Mammary epithelial cell (primary cell): ENCODE measurements at regions not wholly inside any gene's neighbourhood (a gene's known extent, or its start where the extent isn't known, plus 50 kb on each side); places are given as distances from the start of the nearest gene placed in this dataset.

ENCODE experiments used
- CTCF ChIP-seq, 2 donors: IDR thresholded peaks in 1 of 2; conservative IDR thresholded peaks in 1 of 2; 2 replicates each; pipeline ENCODE4 v1.5.1; 2011 to 2012; ENCODE audit warnings: inconsistent platforms in 2 of 2, low read length in 2 of 2, mild to moderate bottlenecking in 2 of 2, control low read depth in 1 of 2, low read depth in 1 of 2; ENCODE audit not compliant: insufficient read depth in 1 of 2; ENCODE audit errors: extremely low read depth in 1 of 2
- EZH2 ChIP-seq: IDR thresholded peaks from 2 replicates; pipeline ENCODE4 v1.6.1; 2012; ENCODE audit warnings: low read length, inconsistent platforms, borderline replicate concordance

GRCh38 chr3:103381296-103382079 lies 946.7 kb downstream of the ZPLD1 start:
- TF ChIP-seq EZH2 (no peak), CTCF (conservative IDR thresholded peaks at IDR 0.05 in 1 of 2, IDR thresholded peaks at IDR 0.05 in 1 of 2; ENCODE audit: extremely low read depth in 1 of 2, insufficient read depth in 1 of 2, low read depth in 1 of 2, low read length in 2 of 2) (no peak)
